Suprapubic skin (tissue), 4 donors: ENCODE measurements at regions not wholly inside any gene's neighbourhood (a gene's known extent, or its start where the extent isn't known, plus 50 kb on each side); places are given as distances from the start of the nearest gene placed in this dataset.

Experiments used
- EP300 ChIP-seq: sonication (generic); formaldehyde crosslinking; IDR thresholded peaks from one replicate; pipeline ENCODE4 v1.6.1; 2017; ENCODE audit warnings: antibody characterized with exemption
- POLR2AphosphoS5 ChIP-seq, 3 donors: sonication (generic); formaldehyde crosslinking; IDR thresholded peaks; one replicate each; pipeline ENCODE4 v1.6.1; 2017; ENCODE audit warnings: antibody characterized with exemption in 3 of 3
- TF ChIP-seq, protein P1 (sequence below), 2 donors: fragments of 200-600 bp in 1 of 2; fragments of 450-650 bp in 1 of 2; sonication (generic) in 1 of 2; IDR thresholded peaks; one replicate each; pipeline ENCODE4 v1.5.1; 2016 to 2019; ENCODE audit warnings: antibody characterized with exemption in 2 of 2, mild to moderate bottlenecking in 1 of 2, moderate library complexity in 1 of 2

DNA sequence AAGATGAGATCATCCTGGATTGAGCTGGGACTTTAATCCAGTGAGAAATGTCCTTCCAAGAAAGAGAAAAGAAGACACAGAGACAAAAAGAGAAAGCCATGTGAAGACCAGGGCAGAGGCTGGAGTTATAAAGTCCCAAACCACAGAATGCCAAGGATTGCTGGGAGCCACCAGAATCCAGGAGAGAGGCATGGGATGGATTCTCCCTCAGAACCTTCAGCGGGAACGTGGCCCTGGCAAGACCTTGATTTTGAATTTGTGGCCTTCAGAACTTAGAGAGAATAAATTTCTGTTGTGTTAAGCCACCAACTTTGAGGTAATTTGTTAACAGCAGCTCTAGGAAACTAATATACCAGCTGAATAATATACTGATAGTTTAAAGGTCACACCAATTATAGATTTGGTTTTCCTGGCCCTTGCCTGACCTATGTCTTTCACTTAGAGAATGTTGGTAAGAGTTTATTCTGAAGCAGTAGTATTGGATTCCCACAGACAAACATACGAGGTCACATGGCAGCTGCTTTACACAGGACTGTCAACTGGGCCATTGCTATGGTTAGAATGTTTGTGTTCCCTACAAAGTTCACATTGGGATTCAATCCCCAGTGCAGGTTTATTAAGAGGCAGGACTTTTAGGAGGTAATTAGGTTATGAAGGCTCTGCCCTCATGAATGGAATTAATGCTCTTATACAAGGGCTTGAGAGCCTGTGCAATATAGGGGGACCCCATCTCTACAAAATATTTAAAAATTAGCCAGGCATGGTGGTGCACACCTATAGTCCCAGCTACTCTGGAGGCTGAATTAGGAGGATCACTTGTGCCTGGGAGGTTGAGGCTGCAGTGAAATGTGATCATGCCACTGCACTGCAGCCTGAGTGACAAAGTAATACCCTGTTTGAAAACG is 156.5 kb upstream of the EEA1 start:
- TF ChIP-seq, protein P1, sequence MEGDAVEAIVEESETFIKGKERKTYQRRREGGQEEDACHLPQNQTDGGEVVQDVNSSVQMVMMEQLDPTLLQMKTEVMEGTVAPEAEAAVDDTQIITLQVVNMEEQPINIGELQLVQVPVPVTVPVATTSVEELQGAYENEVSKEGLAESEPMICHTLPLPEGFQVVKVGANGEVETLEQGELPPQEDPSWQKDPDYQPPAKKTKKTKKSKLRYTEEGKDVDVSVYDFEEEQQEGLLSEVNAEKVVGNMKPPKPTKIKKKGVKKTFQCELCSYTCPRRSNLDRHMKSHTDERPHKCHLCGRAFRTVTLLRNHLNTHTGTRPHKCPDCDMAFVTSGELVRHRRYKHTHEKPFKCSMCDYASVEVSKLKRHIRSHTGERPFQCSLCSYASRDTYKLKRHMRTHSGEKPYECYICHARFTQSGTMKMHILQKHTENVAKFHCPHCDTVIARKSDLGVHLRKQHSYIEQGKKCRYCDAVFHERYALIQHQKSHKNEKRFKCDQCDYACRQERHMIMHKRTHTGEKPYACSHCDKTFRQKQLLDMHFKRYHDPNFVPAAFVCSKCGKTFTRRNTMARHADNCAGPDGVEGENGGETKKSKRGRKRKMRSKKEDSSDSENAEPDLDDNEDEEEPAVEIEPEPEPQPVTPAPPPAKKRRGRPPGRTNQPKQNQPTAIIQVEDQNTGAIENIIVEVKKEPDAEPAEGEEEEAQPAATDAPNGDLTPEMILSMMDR (IDR thresholded peaks at IDR 0.05), result no peak
- TF ChIP-seq EP300 (no peak), POLR2AphosphoS5 (IDR thresholded peaks at IDR 0.05) (no peak)
